ENCODE measurements at regions not wholly inside any gene's neighbourhood (a gene's known extent, or its start where the extent isn't known, plus 50 kb on each side); places are given as distances from the start of the nearest gene placed in this dataset.
"Not testable (repeated sequence)": the region's sequence is repeated elsewhere in the genome, so short reads cannot be mapped to it uniquely, and the experiment has no call there.

- no peak overlapping the region for H3K14ac ChIP-seq (ENCODE audit: insufficient read depth, low read length)
- no peaks in the 10 kb centered on the region for H3K9me3 Mint-ChIP-seq
- H2BK12ac ChIP-seq (ENCODE audit: insufficient read length, low read depth, low read length), result no peak overlapping the region
- H3K27me3 ChIP-seq (ENCODE audit: insufficient read depth, low read length), result no peaks in the 10 kb centered on the region
- no peak overlapping the region for H3T11ph ChIP-seq (ENCODE audit: low read length)
- H3K4me3 Mint-ChIP-seq, result no peak overlapping the region
- H3K9ac ChIP-seq (ENCODE audit: extremely low read depth, insufficient read length, low read length), result no peak overlapping the region
- peaks cover 2% of the 10 kb centered on the region; the same call in 1 of the 2 replicates for H3K4me1 ChIP-seq (ENCODE audit: insufficient read depth, low read length)
- H4K20me1 ChIP-seq (ENCODE audit: control insufficient read depth, insufficient read depth, insufficient read length), result no peaks in the 10 kb centered on the region
- no peak overlapping the region for H4K5ac ChIP-seq (ENCODE audit: insufficient read length, low read depth, low read length)
- WGBS (ENCODE audit: extremely low coverage, insufficient read length, low lambda C conversion rate), result no CpG with 5 or more reads among the region's 4 CpGs
- H3K23me2 ChIP-seq (ENCODE audit: insufficient read length, low read depth, low read length, poor library complexity, severe bottlenecking), result no peaks in the 10 kb centered on the region
- no peaks in the 10 kb centered on the region; a peak in 1 of 7 replicates for H3K36me3 Mint-ChIP-seq (ENCODE audit: insufficient read depth in 1 of 3, low read depth in 3 of 3)
- no peak overlapping the region for H2BK20ac ChIP-seq (ENCODE audit: low read depth, low read length, poor library complexity, severe bottlenecking)
- no peak for TF ChIP-seq CTCF (conservative IDR thresholded peaks at IDR 0.05)
- H2BK120ac ChIP-seq (ENCODE audit: low read depth, low read length, poor library complexity, severe bottlenecking), result no peak overlapping the region
- no peak overlapping the region for H4K8ac ChIP-seq (replicated peaks; ENCODE audit: insufficient read length, low read depth, low read length)
- H3K9me3 ChIP-seq (ENCODE audit: control insufficient read depth, low read depth, low read length), result no peaks in the 10 kb centered on the region
- no peak overlapping the region for H2BK5ac ChIP-seq (ENCODE audit: insufficient read length, low read length)
- H2AFZ ChIP-seq (ENCODE audit: low read length), result no peak overlapping the region
- H3K4me2 ChIP-seq (ENCODE audit: insufficient read depth, insufficient read length, low read length), result no peak overlapping the region
- no peaks in the 10 kb centered on the region for H3K79me1 ChIP-seq (ENCODE audit: insufficient read depth, low read depth, low read length, poor library complexity, severe bottlenecking)
- peaks cover 10% of the 10 kb centered on the region in 2 experiments for H3K4me1 Mint-ChIP-seq
- no peak overlapping the region for H4K91ac ChIP-seq (ENCODE audit: insufficient read length, low read depth, low read length)
- no peak overlapping the region for H3K23ac ChIP-seq (ENCODE audit: insufficient read length, low read depth, low read length)
- no peaks in the 10 kb centered on the region for H3K79me2 ChIP-seq (ENCODE audit: insufficient read depth, low read length)
- H3K4ac ChIP-seq (ENCODE audit: low read depth, low read length), result no peak overlapping the region
- no peak overlapping the region for H2AK5ac ChIP-seq (ENCODE audit: insufficient read length, low read length)
- no peak overlapping the region for H2BK15ac ChIP-seq (ENCODE audit: low read depth, low read length)
- H3K18ac ChIP-seq (ENCODE audit: insufficient read length, low read depth, low read length), result no peak overlapping the region
- no peak overlapping the region for H3K27ac ChIP-seq (ENCODE audit: insufficient read length, low read depth, low read length)
- DNase-seq, result no peak
- no peak overlapping the region for H3K56ac ChIP-seq (ENCODE audit: insufficient read length, low read depth, low read length)
- H3K27ac Mint-ChIP-seq, result no peak overlapping the region
- peaks cover 2% of the 10 kb centered on the region; the same call in 1 of the 2 replicates for H3K27me3 Mint-ChIP-seq (ENCODE audit: low read depth)
These were observed 179.9 kb downstream of the FASLG start for GRCh38 chr1:172838680-172839313.

- not testable (repeated sequence) for H3T11ph ChIP-seq (ENCODE audit: low read length); H4K91ac ChIP-seq (ENCODE audit: insufficient read length, low read depth, low read length); H4K5ac ChIP-seq (ENCODE audit: insufficient read length, low read depth, low read length); H3K27me3 Mint-ChIP-seq (ENCODE audit: low read depth); H3K9ac ChIP-seq (ENCODE audit: extremely low read depth, insufficient read length, low read length); H3K14ac ChIP-seq (ENCODE audit: insufficient read depth, low read length); H3K56ac ChIP-seq (ENCODE audit: insufficient read length, low read depth, low read length); H3K4me3 Mint-ChIP-seq; H3K9me3 Mint-ChIP-seq; H2BK5ac ChIP-seq (ENCODE audit: insufficient read length, low read length); H3K18ac ChIP-seq (ENCODE audit: insufficient read length, low read depth, low read length); H3K27ac ChIP-seq (ENCODE audit: insufficient read length, low read depth, low read length); H3K36me3 Mint-ChIP-seq (ENCODE audit: insufficient read depth in 1 of 3, low read depth in 3 of 3); H3K79me1 ChIP-seq (ENCODE audit: insufficient read depth, low read depth, low read length, poor library complexity, severe bottlenecking); H3K4me2 ChIP-seq (ENCODE audit: insufficient read depth, insufficient read length, low read length); H3K27ac Mint-ChIP-seq; H2BK20ac ChIP-seq (ENCODE audit: low read depth, low read length, poor library complexity, severe bottlenecking); H3K4ac ChIP-seq (ENCODE audit: low read depth, low read length); H2AK5ac ChIP-seq (ENCODE audit: insufficient read length, low read length); H2BK15ac ChIP-seq (ENCODE audit: low read depth, low read length); H3K4me1 ChIP-seq (ENCODE audit: insufficient read depth, low read length); H4K20me1 ChIP-seq (ENCODE audit: control insufficient read depth, insufficient read depth, insufficient read length); H3K9me3 ChIP-seq (ENCODE audit: control insufficient read depth, low read depth, low read length); H3K79me2 ChIP-seq (ENCODE audit: insufficient read depth, low read length); H3K4me1 Mint-ChIP-seq; H2BK120ac ChIP-seq (ENCODE audit: low read depth, low read length, poor library complexity, severe bottlenecking); H3K27me3 ChIP-seq (ENCODE audit: insufficient read depth, low read length); H3K23ac ChIP-seq (ENCODE audit: insufficient read length, low read depth, low read length); H2AFZ ChIP-seq (ENCODE audit: low read length); DNase-seq; H4K8ac ChIP-seq (replicated peaks; ENCODE audit: insufficient read length, low read depth, low read length); H2BK12ac ChIP-seq (ENCODE audit: insufficient read length, low read depth, low read length); H3K23me2 ChIP-seq (ENCODE audit: insufficient read length, low read depth, low read length, poor library complexity, severe bottlenecking)
- no CpG with 5 or more reads among the region's 8 CpGs for WGBS (ENCODE audit: extremely low coverage, insufficient read length, low lambda C conversion rate)
These were observed 180.7 kb downstream of the FASLG start for GRCh38 chr1:172839639-172840038.

All from H9 (cell line).